ENCODE measurements at regions not wholly inside any gene's neighbourhood (a gene's known extent, or its start where the extent isn't known, plus 50 kb on each side); places are given as distances from the start of the nearest gene placed in this dataset.

DNA sequence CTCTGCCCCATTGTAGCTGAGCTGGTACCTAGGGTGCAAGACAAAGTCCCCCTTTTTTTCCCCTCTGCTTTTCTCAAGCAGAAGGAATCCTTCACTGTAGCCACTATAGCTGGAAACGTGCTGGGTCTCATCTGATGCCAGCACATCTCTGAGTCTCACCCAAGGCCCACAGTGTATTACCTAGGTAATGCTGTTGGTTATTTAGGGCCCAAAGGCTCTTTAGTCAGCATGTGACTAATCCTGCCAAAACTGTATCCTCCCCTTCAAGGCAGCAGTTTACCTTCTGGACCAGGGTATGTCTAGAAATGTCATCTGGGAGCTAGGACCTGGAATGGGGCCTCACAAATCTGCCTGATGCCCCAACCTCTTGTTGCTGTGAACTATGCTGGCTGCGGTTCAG lies 423.4 kb downstream of the NUF2 start:
- no peak for TF ChIP-seq CTCF (IDR thresholded peaks at IDR 0.05)
- TF ChIP-seq POLR2A (IDR thresholded peaks at IDR 0.05): no peak
